PC-3 (cell line): ENCODE measurements at regions not wholly inside any gene's neighbourhood (a gene's known extent, or its start where the extent isn't known, plus 50 kb on each side); places are given as distances from the start of the nearest gene placed in this dataset.

Experiments
- ATAC-seq: fragments of 200-7000 bp; cut with Tn5 transposase; 2 replicates; pipeline ENCODE4 v1.9.1; 2020; ENCODE audit warnings: mild to moderate bottlenecking, moderate library complexity
- BruUV-seq: library from RNA; stranded (reverse); fragments of 400-500 nt; replicated peaks from 2 replicates; lab custom pipeline; 2021; lab: Mats Ljungman, UMichigan
- CTCF ChIA-PET: fragments of 300-600 bp; sonication (Branson Sonifier 250); formaldehyde crosslinking; loops from one replicate; lab custom pipeline; 2022; ENCODE audit warnings: antibody characterized with exemption; lab: Charles Lee
- POLR2A ChIA-PET: fragments of 300-600 bp; sonication (Branson Sonifier 250); formaldehyde crosslinking; loops from one replicate; lab custom pipeline; 2022; ENCODE audit warnings: antibody characterized with exemption; ENCODE audit not compliant: unreplicated experiment; lab: Charles Lee
- DNase-seq: peaks from one replicate; pipeline ENCODE4 v3.0.0-alpha.2; 2015
- H2AFZ ChIP-seq: fragments of 300-600 bp; sonication (generic); 2 replicates; pipeline ENCODE4 v1.6.0; 2016; ENCODE audit warnings: antibody characterized with exemption, low read length
- H3F3A ChIP-seq: fragments of 300-600 bp; sonication (generic); one replicate; pipeline ENCODE4 v1.6.0; 2017; ENCODE audit warnings: antibody characterized with exemption, low read length, control low read depth, mild to moderate bottlenecking; ENCODE audit not compliant: unreplicated experiment
- H3K27ac ChIP-seq: fragments of 300-600 bp; sonication (generic); 2 replicates; pipeline ENCODE4 v1.5.1; 2016; ENCODE audit warnings: mild to moderate bottlenecking, low read length
- H3K27me3 ChIP-seq: fragments of 300-600 bp; sonication (generic); 2 replicates; pipeline ENCODE4 v1.6.1; 2016; ENCODE audit warnings: low read length, mixed read lengths
- H3K36me3 ChIP-seq: fragments of 300-600 bp; sonication (generic); 2 replicates; pipeline ENCODE4 v1.6.1; 2016; ENCODE audit warnings: low read depth, mixed run types, low read length, mixed read lengths
- H3K4me1 ChIP-seq: fragments of 300-600 bp; sonication (generic); 2 replicates; pipeline ENCODE4 v1.5.1; 2016; ENCODE audit warnings: low read length; ENCODE audit not compliant: insufficient read depth
- H3K4me2 ChIP-seq: fragments of 300-600 bp; sonication (generic); 2 replicates; pipeline ENCODE4 v1.6.0; 2016; ENCODE audit warnings: low read length
- H3K4me3 ChIP-seq: fragments of 300-600 bp; sonication (generic); 2 replicates; pipeline ENCODE4 v1.5.1; 2016; ENCODE audit warnings: mild to moderate bottlenecking, low read length, mixed read lengths
- H3K79me2 ChIP-seq: fragments of 300-600 bp; sonication (generic); 2 replicates; pipeline ENCODE4 v1.6.1; 2017; ENCODE audit warnings: low read length, mixed read lengths
- H3K9ac ChIP-seq: fragments of 300-600 bp; sonication (generic); 2 replicates; pipeline ENCODE4 v1.6.0; 2016; ENCODE audit warnings: mild to moderate bottlenecking, low read length
- H3K9me2 ChIP-seq: fragments of 300-600 bp; sonication (generic); replicated peaks from 2 replicates; pipeline ENCODE4 v1.6.1; 2016; ENCODE audit warnings: mixed run types, low read length, mixed read lengths
- H3K9me3 ChIP-seq: fragments of 300-600 bp; sonication (generic); 2 replicates; pipeline ENCODE4 v1.6.1; 2016; ENCODE audit warnings: low read length, mixed read lengths
- H4K20me1 ChIP-seq: fragments of 300-600 bp; sonication (generic); 2 replicates; pipeline ENCODE4 v1.6.1; 2016; ENCODE audit warnings: low read length, mixed read lengths
- EZH2 ChIP-seq: fragments of 300-600 bp; sonication (generic); IDR thresholded peaks from one replicate; pipeline ENCODE4 v1.6.1; 2017; ENCODE audit warnings: antibody characterized with exemption, mild to moderate bottlenecking, low read length; ENCODE audit not compliant: unreplicated experiment
- EZH2phosphoT487 ChIP-seq: fragments of 300-600 bp; sonication (generic); IDR thresholded peaks from 2 replicates; pipeline ENCODE4 v1.6.1; 2018; ENCODE audit warnings: mild to moderate bottlenecking, antibody characterized with exemption, low read length, borderline replicate concordance
- intact Hi-C: fragments of 100-400 bp; cut with micrococcal nuclease; formaldehyde crosslinking; loops from 2 replicates; pipeline ENCODE4 v1.9.0; 2023
- TF ChIP-seq, protein P1 (sequence below): fragments of 300-600 bp; sonication (generic); conservative IDR thresholded peaks from 2 replicates; pipeline ENCODE4 v1.5.1; 2017; ENCODE audit warnings: antibody characterized with exemption, low read depth, mild to moderate bottlenecking, low read length

- Histone ChIP-seq H3K4me3 (no peak overlapping the region), H2AFZ (no peak overlapping the region), H3K4me1 (no peaks in the 10 kb centered on the region), H3K79me2 (no peaks in the 10 kb centered on the region), H3K9me3 (peaks cover 8% of the 10 kb centered on the region; the same call in 1 of the 2 replicates), H3K9me2 (no peaks in the 10 kb centered on the region), H4K20me1 (no peaks in the 10 kb centered on the region), H3K4me2 (no peak overlapping the region), H3K9ac (no peak overlapping the region), H3K27me3 (no peaks in the 10 kb centered on the region), H3K36me3 (no peaks in the 10 kb centered on the region), H3F3A (no peaks in the 10 kb centered on the region), H3K27ac (no peak overlapping the region)
- no peak for ATAC-seq
- no peak for TF ChIP-seq EZH2
- no peak for TF ChIP-seq EZH2phosphoT487
- TF ChIP-seq, protein P1, sequence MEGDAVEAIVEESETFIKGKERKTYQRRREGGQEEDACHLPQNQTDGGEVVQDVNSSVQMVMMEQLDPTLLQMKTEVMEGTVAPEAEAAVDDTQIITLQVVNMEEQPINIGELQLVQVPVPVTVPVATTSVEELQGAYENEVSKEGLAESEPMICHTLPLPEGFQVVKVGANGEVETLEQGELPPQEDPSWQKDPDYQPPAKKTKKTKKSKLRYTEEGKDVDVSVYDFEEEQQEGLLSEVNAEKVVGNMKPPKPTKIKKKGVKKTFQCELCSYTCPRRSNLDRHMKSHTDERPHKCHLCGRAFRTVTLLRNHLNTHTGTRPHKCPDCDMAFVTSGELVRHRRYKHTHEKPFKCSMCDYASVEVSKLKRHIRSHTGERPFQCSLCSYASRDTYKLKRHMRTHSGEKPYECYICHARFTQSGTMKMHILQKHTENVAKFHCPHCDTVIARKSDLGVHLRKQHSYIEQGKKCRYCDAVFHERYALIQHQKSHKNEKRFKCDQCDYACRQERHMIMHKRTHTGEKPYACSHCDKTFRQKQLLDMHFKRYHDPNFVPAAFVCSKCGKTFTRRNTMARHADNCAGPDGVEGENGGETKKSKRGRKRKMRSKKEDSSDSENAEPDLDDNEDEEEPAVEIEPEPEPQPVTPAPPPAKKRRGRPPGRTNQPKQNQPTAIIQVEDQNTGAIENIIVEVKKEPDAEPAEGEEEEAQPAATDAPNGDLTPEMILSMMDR = no peak
- POLR2A ChIA-PET = no interaction called here
- CTCF ChIA-PET = no interaction called here
- DNase-seq = no peak
- intact Hi-C loops = no loop called here
- no TSS peak for BruUV-seq
These were observed 940.2 kb downstream of the EFNA5 start for GRCh38 chr5:106730506-106730905.

DNA sequence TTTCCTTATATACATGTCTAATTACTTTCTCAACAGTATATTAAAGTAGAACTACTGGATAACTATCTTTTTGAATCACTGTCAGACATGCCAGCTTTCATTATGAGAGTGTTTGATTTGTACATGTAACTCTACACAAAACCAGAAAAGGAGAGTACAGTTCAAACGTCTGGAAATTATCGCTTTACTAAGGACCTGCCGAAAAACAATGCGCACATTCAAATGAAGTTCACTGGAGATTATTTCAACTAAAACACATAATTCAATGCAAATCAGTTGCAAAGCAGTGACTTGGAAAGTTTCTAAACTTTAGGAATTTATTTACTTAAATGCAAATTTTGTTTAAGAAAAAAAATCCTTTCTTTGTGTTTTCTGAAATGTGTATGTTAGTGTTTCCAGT lies 942.5 kb downstream of the EFNA5 start:
- H3F3A ChIP-seq = no peaks in the 10 kb centered on the region
- peaks cover 8% of the 10 kb centered on the region; the same call in 1 of the 2 replicates for H3K9me3 ChIP-seq
- H3K27me3 ChIP-seq = no peaks in the 10 kb centered on the region
- no peak overlapping the region for H3K4me3 ChIP-seq
- no peak overlapping the region for H3K4me2 ChIP-seq
- H3K9ac ChIP-seq = no peak overlapping the region
- no peaks in the 10 kb centered on the region for H4K20me1 ChIP-seq
- TF ChIP-seq EZH2phosphoT487 (no peak), EZH2 (no peak)
- TF ChIP-seq, protein P1 = no peak
- no peak for DNase-seq
- H3K79me2 ChIP-seq = no peaks in the 10 kb centered on the region
- POLR2A ChIA-PET = no interaction called here
- H3K9me2 ChIP-seq = no peaks in the 10 kb centered on the region
- intact Hi-C loops = no loop called here
- CTCF ChIA-PET = no interaction called here
- H2AFZ ChIP-seq = no peak overlapping the region
- BruUV-seq = no TSS peak
- no peak for ATAC-seq
- no peaks in the 10 kb centered on the region for H3K4me1 ChIP-seq
- no peaks in the 10 kb centered on the region for H3K36me3 ChIP-seq
- no peak overlapping the region for H3K27ac ChIP-seq

- H3K9me3 ChIP-seq = no peaks in the 10 kb centered on the region
- ChIA-PET POLR2A (no interaction called here), CTCF (no interaction called here)
- TF ChIP-seq EZH2 (no peak), EZH2phosphoT487 (no peak)
- TF ChIP-seq, protein P1 = no peak
- H3F3A ChIP-seq = no peaks in the 10 kb centered on the region
- no peaks in the 10 kb centered on the region for H3K79me2 ChIP-seq
- H3K4me2 ChIP-seq = no peak overlapping the region
- H3K4me1 ChIP-seq = no peaks in the 10 kb centered on the region
- BruUV-seq = no TSS peak
- H3K9me2 ChIP-seq = no peaks in the 10 kb centered on the region
- DNase-seq (no peak), ATAC-seq (peak; percentile 62; the same call in 1 of the 2 replicates)
- H2AFZ ChIP-seq = no peak overlapping the region
- no peak overlapping the region for H3K4me3 ChIP-seq
- H3K27ac ChIP-seq = no peak overlapping the region
- H3K36me3 ChIP-seq = no peaks in the 10 kb centered on the region
- H3K9ac ChIP-seq = no peak overlapping the region
- H3K27me3 ChIP-seq = no peaks in the 10 kb centered on the region
- intact Hi-C loops = no loop called here
- H4K20me1 ChIP-seq = no peaks in the 10 kb centered on the region
These were observed 943.7 kb downstream of the EFNA5 start for GRCh38 chr5:106727071-106727470.
